A673 (cell line): ENCODE measurements at regions not wholly inside any gene's neighbourhood (a gene's known extent, or its start where the extent isn't known, plus 50 kb on each side); places are given as distances from the start of the nearest gene placed in this dataset.
"Not testable (repeated sequence)": the region's sequence is repeated elsewhere in the genome, so short reads cannot be mapped to it uniquely, and the experiment has no call there.

ENCODE experiments used
- BruUV-seq: library from RNA; stranded (reverse); fragments of 400-500 nt; replicated peaks from 2 replicates; lab custom pipeline; 2021; lab: Mats Ljungman, UMichigan
- CTCF ChIA-PET: fragments of 300-600 bp; sonication (Branson Sonifier 250); formaldehyde crosslinking; loops from one replicate; lab custom pipeline; 2022; ENCODE audit warnings: antibody characterized with exemption; lab: Charles Lee
- POLR2A ChIA-PET: fragments of 300-600 bp; sonication (Branson Sonifier 250); formaldehyde crosslinking; loops from one replicate; lab custom pipeline; 2022; ENCODE audit warnings: antibody characterized with exemption; ENCODE audit not compliant: low non-redundant PET; lab: Charles Lee
- DNase-seq: peaks from one replicate; pipeline ENCODE4 v3.0.0-alpha.2; 2015; ENCODE audit warnings: low spot score
- H3K27ac ChIP-seq: fragments of 200-600 bp; sonication (generic); 2 replicates; pipeline ENCODE4 v1.5.1; 2016; ENCODE audit warnings: mixed run types, low read depth, mild to moderate bottlenecking, mixed read lengths, antibody characterized with exemption, low read length; ENCODE audit not compliant: poor library complexity, severe bottlenecking
- H3K27me3 ChIP-seq: fragments of 200-600 bp; sonication (generic); replicated peaks from 2 replicates; pipeline ENCODE4 v1.6.1; 2017; ENCODE audit warnings: mixed run types, low read depth, mild to moderate bottlenecking, mixed read lengths, antibody characterized with exemption, low read length; ENCODE audit not compliant: insufficient read depth, poor library complexity
- H3K36me3 ChIP-seq: fragments of 200-600 bp; sonication (generic); 2 replicates; pipeline ENCODE4 v1.6.1; 2016; ENCODE audit warnings: mixed run types, mild to moderate bottlenecking, mixed read lengths, antibody characterized with exemption, low read length; ENCODE audit not compliant: insufficient read depth, poor library complexity, severe bottlenecking
- H3K4me1 ChIP-seq: fragments of 200-600 bp; sonication (generic); 2 replicates; pipeline ENCODE4 v1.6.1; 2017; ENCODE audit warnings: mixed run types, mild to moderate bottlenecking, mixed read lengths, antibody characterized with exemption, low read length; ENCODE audit not compliant: insufficient read depth, poor library complexity, severe bottlenecking
- H3K4me3 ChIP-seq: fragments of 200-600 bp; sonication (generic); 2 replicates; pipeline ENCODE4 v1.5.1; 2016; ENCODE audit warnings: low read depth, mixed run types, mild to moderate bottlenecking, mixed read lengths, low read length; ENCODE audit not compliant: poor library complexity, severe bottlenecking
- H3K9me3 ChIP-seq: fragments of 200-600 bp; sonication (generic); 2 replicates; pipeline ENCODE4 v1.6.1; 2016; ENCODE audit warnings: mixed run types, low read depth, mild to moderate bottlenecking, mixed read lengths, antibody characterized with exemption, low read length; ENCODE audit not compliant: poor library complexity, severe bottlenecking
- CTCF ChIP-seq: fragments of 300-800, 200-600 bp; sonication (generic); conservative IDR thresholded peaks from 2 replicates; pipeline ENCODE4 v1.5.1; 2017; ENCODE audit warnings: low read depth, mild to moderate bottlenecking, antibody characterized with exemption, low read length, moderate library complexity, mixed read lengths
- EZH2 ChIP-seq: fragments of 200-600 bp; sonication (generic); IDR thresholded peaks from 2 replicates; pipeline ENCODE4 v1.6.1; 2017; ENCODE audit warnings: borderline replicate concordance, low read depth, mild to moderate bottlenecking, mixed read lengths, antibody characterized with exemption, low read length; ENCODE audit not compliant: poor library complexity, severe bottlenecking
- intact Hi-C: fragments of 100-400 bp; cut with micrococcal nuclease; formaldehyde crosslinking; loops from one replicate; pipeline ENCODE4 v1.10.0; 2022; ENCODE audit not compliant: unreplicated experiment

- H3K4me1 ChIP-seq, result no peaks in the 10 kb centered on the region
- no peak overlapping the region for H3K4me3 ChIP-seq
- H3K9me3 ChIP-seq, result no peaks in the 10 kb centered on the region
- BruUV-seq, result no TSS peak
- no peaks in the 10 kb centered on the region for H3K27me3 ChIP-seq
- no peak for DNase-seq
- H3K27ac ChIP-seq, result no peak overlapping the region
- ChIA-PET POLR2A (no interaction called here), CTCF (no interaction called here)
- TF ChIP-seq EZH2, result no peak
- TF ChIP-seq CTCF, result no peak
- intact Hi-C loops, result no loop called here
- no peaks in the 10 kb centered on the region for H3K36me3 ChIP-seq
These were observed 1044.6 kb downstream of the CDH11 start for GRCh38 chr16:64077242-64077641.

- Histone ChIP-seq H3K27ac (no peak overlapping the region), H3K4me3 (no peak overlapping the region), H3K27me3 (no peaks in the 10 kb centered on the region), H3K4me1 (no peaks in the 10 kb centered on the region), H3K36me3 (no peaks in the 10 kb centered on the region), H3K9me3 (no peaks in the 10 kb centered on the region)
- DNase-seq, result no peak
- ChIA-PET POLR2A (no interaction called here), CTCF (no interaction called here)
- no peak for TF ChIP-seq CTCF
- TF ChIP-seq EZH2, result no peak
- intact Hi-C loops, result no loop called here
- no TSS peak for BruUV-seq
These were observed 1047.2 kb downstream of the CDH11 start for GRCh38 chr16:64074706-64075105.

- POLR2A ChIA-PET, BruUV-seq, DNase-seq, H3K36me3 ChIP-seq, H3K4me1 ChIP-seq, H3K27ac ChIP-seq, intact Hi-C loops, H3K9me3 ChIP-seq, H3K4me3 ChIP-seq, H3K27me3 ChIP-seq, CTCF ChIA-PET: not testable (repeated sequence)
These were observed 1049.6 kb downstream of the CDH11 start for GRCh38 chr16:64072131-64072730.

GRCh38 chr16:64065523-64065922 lies 1056.3 kb downstream of the CDH11 start:
- Histone ChIP-seq H3K4me3 (no peak overlapping the region), H3K36me3 (no peaks in the 10 kb centered on the region), H3K27me3 (no peaks in the 10 kb centered on the region), H3K4me1 (no peaks in the 10 kb centered on the region), H3K9me3 (no peaks in the 10 kb centered on the region), H3K27ac (no peak overlapping the region)
- DNase-seq, result no peak
- ChIA-PET CTCF (no interaction called here), POLR2A (no interaction called here)
- no TSS peak for BruUV-seq
- TF ChIP-seq EZH2, result no peak
- no peak for TF ChIP-seq CTCF
- intact Hi-C loops, result no loop called here
